WI38 (cell line): ENCODE measurements at regions not wholly inside any gene's neighbourhood (a gene's known extent, or its start where the extent isn't known, plus 50 kb on each side); places are given as distances from the start of the nearest gene placed in this dataset.

ENCODE experiments used
- H3K4me3 ChIP-seq: 2 replicates; pipeline ENCODE4 v1.5.1; 2011; ENCODE audit warnings: low read depth, mild to moderate bottlenecking, control low read depth, low read length
- TF ChIP-seq, protein P1 (sequence below): IDR thresholded peaks from 2 replicates; pipeline ENCODE4 v1.5.1; 2012; ENCODE audit warnings: low read depth, mild to moderate bottlenecking, control low read depth, low read length

DNA sequence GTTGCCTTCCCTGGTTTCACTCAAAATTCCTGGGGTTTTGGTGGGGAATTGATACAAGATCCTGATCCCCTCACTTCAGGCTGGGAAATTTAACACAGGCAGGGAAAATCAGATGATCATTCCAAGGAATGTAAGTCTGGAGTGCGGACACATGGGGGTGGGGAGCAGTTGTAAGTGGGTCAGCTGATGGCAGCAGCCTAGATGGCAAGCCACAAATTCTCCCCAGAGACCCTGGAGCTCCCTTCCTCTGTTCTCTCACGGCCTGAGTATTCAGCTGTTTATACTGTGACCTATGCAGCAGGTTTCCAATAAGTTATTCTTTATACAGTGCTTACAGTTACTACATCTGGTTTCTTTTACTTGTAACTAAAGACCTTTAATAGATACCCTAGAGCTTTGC lies 144.9 kb downstream of the SH3BGRL2 start:
- H3K4me3 ChIP-seq, result no peak overlapping the region

DNA sequence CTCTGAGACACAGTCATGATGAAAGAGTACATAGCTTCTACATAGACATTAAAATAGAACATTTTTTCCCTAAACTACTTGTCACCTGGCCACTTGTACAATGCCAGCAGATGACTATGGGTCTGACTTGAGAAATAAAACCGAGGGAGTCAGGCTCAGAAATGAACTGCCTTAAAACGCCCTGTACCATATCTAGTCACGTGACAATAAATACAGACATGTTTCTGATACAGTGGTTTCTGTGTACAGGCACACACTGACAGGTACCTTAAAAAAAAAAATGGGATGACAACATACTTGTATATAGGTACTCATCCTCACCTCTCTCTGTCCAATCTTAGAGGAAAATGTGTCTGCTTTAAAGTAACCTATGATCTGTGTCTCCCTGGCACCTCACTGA lies 144.1 kb downstream of the SH3BGRL2 start:
- no peak overlapping the region for H3K4me3 ChIP-seq
- TF ChIP-seq, protein P1, sequence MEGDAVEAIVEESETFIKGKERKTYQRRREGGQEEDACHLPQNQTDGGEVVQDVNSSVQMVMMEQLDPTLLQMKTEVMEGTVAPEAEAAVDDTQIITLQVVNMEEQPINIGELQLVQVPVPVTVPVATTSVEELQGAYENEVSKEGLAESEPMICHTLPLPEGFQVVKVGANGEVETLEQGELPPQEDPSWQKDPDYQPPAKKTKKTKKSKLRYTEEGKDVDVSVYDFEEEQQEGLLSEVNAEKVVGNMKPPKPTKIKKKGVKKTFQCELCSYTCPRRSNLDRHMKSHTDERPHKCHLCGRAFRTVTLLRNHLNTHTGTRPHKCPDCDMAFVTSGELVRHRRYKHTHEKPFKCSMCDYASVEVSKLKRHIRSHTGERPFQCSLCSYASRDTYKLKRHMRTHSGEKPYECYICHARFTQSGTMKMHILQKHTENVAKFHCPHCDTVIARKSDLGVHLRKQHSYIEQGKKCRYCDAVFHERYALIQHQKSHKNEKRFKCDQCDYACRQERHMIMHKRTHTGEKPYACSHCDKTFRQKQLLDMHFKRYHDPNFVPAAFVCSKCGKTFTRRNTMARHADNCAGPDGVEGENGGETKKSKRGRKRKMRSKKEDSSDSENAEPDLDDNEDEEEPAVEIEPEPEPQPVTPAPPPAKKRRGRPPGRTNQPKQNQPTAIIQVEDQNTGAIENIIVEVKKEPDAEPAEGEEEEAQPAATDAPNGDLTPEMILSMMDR, result no peak

More for the DNA sequence above, 144.9 kb downstream of the SH3BGRL2 start:
- TF ChIP-seq, protein P1, result no peak

DNA sequence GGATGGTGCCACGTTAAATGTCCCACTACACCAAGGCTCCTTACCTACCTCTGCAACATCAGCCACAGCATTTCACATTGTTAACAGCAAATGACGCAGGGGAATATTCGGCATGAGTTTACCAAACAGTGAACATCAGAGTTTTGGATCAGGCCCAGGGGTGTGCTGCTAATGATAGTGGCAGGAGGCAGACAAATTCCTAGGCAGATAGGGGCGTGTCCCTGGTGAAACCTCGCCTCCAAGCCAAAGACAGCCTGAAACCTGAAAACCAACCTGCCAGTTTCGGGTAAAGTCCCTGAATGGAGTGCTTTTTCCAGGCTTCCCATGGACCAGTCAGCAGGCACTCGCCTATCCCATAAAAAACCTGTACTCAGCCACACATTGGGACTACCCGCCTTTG lies 133.6 kb downstream of the SH3BGRL2 start:
- H3K4me3 ChIP-seq, result no peak overlapping the region
- TF ChIP-seq, protein P1, result no peak

DNA sequence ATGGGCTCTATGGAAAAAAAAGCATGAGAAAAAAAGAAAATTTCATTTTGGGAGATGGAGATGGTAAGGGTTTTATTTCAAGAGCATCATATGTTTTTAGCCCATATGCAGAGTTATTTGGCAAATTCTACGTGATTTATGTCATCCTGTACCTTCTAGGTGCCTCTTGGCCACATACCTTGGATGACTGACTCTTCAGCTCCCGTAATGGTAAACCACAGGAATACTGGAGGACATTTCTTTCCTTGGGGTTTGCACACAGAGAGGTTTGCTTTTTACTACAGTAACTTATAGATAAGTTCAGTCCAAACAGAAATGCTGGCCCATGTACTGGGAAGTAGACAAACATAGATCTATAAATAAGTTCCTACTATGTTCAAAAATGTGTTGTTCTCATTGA lies 132.2 kb downstream of the SH3BGRL2 start:
- TF ChIP-seq, protein P1, result no peak
- H3K4me3 ChIP-seq, result no peak overlapping the region

DNA sequence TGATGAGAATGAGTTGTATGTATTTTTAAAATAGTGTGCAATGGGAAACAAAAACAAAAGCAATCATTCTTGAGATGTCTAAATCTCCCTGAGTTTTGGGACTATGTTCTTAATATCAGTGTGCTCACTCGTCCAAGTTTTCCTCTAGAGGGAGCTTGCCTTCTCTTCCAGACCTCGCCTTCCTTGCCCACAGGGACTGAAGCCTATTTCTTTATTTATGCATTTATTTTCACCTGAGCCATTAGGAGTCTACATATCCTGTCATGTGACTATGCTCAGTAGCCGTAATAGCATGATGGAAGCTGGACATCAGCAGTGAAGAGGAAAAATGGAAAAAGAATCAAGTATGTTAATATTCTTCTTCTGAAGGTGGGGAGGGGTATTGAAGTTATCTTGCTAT lies 131.2 kb downstream of the SH3BGRL2 start:
- no peak overlapping the region for H3K4me3 ChIP-seq
- TF ChIP-seq, protein P1, result no peak

DNA sequence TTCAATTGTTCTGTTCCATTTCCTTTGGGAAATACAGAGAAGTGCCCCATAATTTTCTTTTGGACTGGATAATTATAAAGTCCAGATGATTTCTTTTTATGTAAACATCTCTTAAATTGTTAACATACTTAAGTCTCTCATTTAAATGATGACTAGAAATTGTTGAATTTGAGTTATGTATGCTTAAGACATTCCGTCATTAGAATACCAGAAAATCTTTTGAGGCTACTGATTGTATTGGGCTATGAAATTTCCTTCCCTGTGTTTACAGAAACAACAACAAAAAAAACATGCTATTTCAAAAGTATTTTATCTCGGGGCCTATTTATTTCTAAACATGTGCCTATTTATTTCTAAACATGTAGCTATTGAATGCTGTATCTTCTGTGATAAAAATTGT lies 125.4 kb downstream of the SH3BGRL2 start:
- TF ChIP-seq, protein P1, result no peak
- H3K4me3 ChIP-seq, result no peak overlapping the region

DNA sequence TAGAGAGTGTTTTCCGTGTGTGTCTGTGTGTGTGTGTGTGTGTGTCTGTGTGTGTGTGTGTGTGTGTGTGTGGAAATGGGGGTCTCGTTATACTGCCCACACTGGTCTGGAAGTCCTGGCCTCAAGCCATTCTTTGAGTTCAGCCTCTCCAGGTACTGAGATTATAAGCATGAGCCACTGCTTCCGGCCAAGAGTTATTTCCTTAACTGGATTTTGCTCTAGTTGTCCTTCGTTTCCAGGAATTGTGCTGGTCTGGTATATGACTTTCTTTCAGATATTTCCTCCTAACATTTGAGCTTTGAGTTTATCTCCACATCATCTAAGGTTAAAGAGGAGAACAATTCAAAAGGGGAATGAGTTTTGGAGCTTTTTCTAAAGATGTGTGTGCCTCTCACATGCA lies 124.8 kb downstream of the SH3BGRL2 start:
- TF ChIP-seq, protein P1, result no peak
- H3K4me3 ChIP-seq, result no peak overlapping the region
